ENCODE measurements at regions not wholly inside any gene's neighbourhood (a gene's known extent, or its start where the extent isn't known, plus 50 kb on each side); places are given as distances from the start of the nearest gene placed in this dataset.
"Not testable (repeated sequence)": the region's sequence is repeated elsewhere in the genome, so short reads cannot be mapped to it uniquely, and the experiment has no call there.

- no peak for TF ChIP-seq CTCF (IDR thresholded peaks at IDR 0.05; ENCODE audit: low read depth, low read length, missing control alignments)
- no peak for DNase-seq (ENCODE audit: extremely low read depth, low read depth)
- no peak overlapping the region for H3K4me3 ChIP-seq (replicated peaks; ENCODE audit: low read depth, low read length)
Measured at GRCh38 chr6:117761610-117762009, 86.3 kb downstream of the NUS1 start.

GRCh38 chr6:117771403-117771802 is 96.1 kb downstream of the NUS1 start:
- no peak for DNase-seq (ENCODE audit: extremely low read depth, low read depth)
- no peak overlapping the region for H3K4me3 ChIP-seq (replicated peaks; ENCODE audit: low read depth, low read length)
- TF ChIP-seq CTCF (IDR thresholded peaks at IDR 0.05; ENCODE audit: low read depth, low read length, missing control alignments) = no peak

- no peak for DNase-seq (ENCODE audit: extremely low read depth, low read depth)
- no peak overlapping the region for H3K4me3 ChIP-seq (replicated peaks; ENCODE audit: low read depth, low read length)
- no peak for TF ChIP-seq CTCF (IDR thresholded peaks at IDR 0.05; ENCODE audit: low read depth, low read length, missing control alignments)
Measured at GRCh38 chr6:117776441-117776840, 101.2 kb downstream of the NUS1 start.

GRCh38 chr6:117781550-117781949 is 106.3 kb downstream of the NUS1 start:
- no peak for DNase-seq (ENCODE audit: extremely low read depth, low read depth)
- no peak for TF ChIP-seq CTCF (IDR thresholded peaks at IDR 0.05; ENCODE audit: low read depth, low read length, missing control alignments)
- no peak overlapping the region for H3K4me3 ChIP-seq (replicated peaks; ENCODE audit: low read depth, low read length)

GRCh38 chr6:117783279-117783678 is 108.0 kb downstream of the NUS1 start:
- no peak for DNase-seq (ENCODE audit: extremely low read depth, low read depth)
- no peak overlapping the region for H3K4me3 ChIP-seq (replicated peaks; ENCODE audit: low read depth, low read length)
- TF ChIP-seq CTCF (IDR thresholded peaks at IDR 0.05; ENCODE audit: low read depth, low read length, missing control alignments) = no peak

- DNase-seq (ENCODE audit: extremely low read depth, low read depth) = no peak
- H3K4me3 ChIP-seq (replicated peaks; ENCODE audit: low read depth, low read length) = no peak overlapping the region
- no peak for TF ChIP-seq CTCF (IDR thresholded peaks at IDR 0.05; ENCODE audit: low read depth, low read length, missing control alignments)
Measured at GRCh38 chr6:117791012-117791411, 115.7 kb downstream of the NUS1 start.

- no peak for TF ChIP-seq CTCF (IDR thresholded peaks at IDR 0.05; ENCODE audit: low read depth, low read length, missing control alignments)
- H3K4me3 ChIP-seq (replicated peaks; ENCODE audit: low read depth, low read length) = no peak overlapping the region
- DNase-seq (ENCODE audit: extremely low read depth, low read depth) = no peak
Measured at GRCh38 chr6:117795234-117795633, 111.8 kb upstream of the SLC35F1 start.

GRCh38 chr6:117798819-117799218 is 108.2 kb upstream of the SLC35F1 start:
- not testable (repeated sequence) for H3K4me3 ChIP-seq (replicated peaks; ENCODE audit: low read depth, low read length); DNase-seq (ENCODE audit: extremely low read depth, low read depth)

All from HFF-Myc (cell line).